Gastrocnemius medialis (tissue), 4 donors: ENCODE measurements at regions not wholly inside any gene's neighbourhood (a gene's known extent, or its start where the extent isn't known, plus 50 kb on each side); places are given as distances from the start of the nearest gene placed in this dataset.

Source experiments
- ATAC-seq, 2 donors: fragments of 150-250 bp; one replicate each; pipeline ENCODE4 v1.9.1; 2016
- DNase-seq, 2 donors: peaks; one replicate each; pipeline ENCODE4 v3.0.0-alpha.2; 2019
- H3K27ac ChIP-seq, 4 donors: fragments of 200-600 bp; sonication (generic); 1 replicate in 1 of 4; 2 replicates in 3 of 4; pipeline ENCODE4 v1.5.1; 2016 to 2018; ENCODE audit warnings: mild to moderate bottlenecking in 2 of 4, moderate library complexity in 1 of 4
- H3K27me3 ChIP-seq, 3 donors: fragments of 200-600 bp; sonication (generic) in 2 of 3; 1 replicate in 1 of 3; 2 replicates in 2 of 3; pipeline versions ENCODE4 v1.5.1 to v1.6.0; 2016 to 2019; ENCODE audit warnings: mild to moderate bottlenecking in 1 of 3, moderate library complexity in 1 of 3
- H3K36me3 ChIP-seq, 2 donors: fragments of 200-600 bp; sonication (generic) in 1 of 2; one replicate each; pipeline ENCODE4 v1.5.1; 2017 to 2018
- H3K4me1 ChIP-seq, 2 donors: fragments of 200-600 bp; sonication (generic) in 1 of 2; one replicate each; pipeline ENCODE4 v1.5.1; 2016 to 2017; ENCODE audit warnings: mild to moderate bottlenecking in 2 of 2
- H3K4me3 ChIP-seq, 4 donors: fragments of 200-600 bp; sonication (generic) in 3 of 4; 1 replicate in 1 of 4; 2 replicates in 3 of 4; pipeline ENCODE4 v1.5.1; 2016 to 2019; ENCODE audit warnings: mild to moderate bottlenecking in 2 of 4
- H3K9me3 ChIP-seq, 3 donors: fragments of 200-600 bp; sonication (generic) in 2 of 3; 1 replicate in 1 of 3; 2 replicates in 2 of 3; pipeline ENCODE4 v1.5.1; 2016 to 2019
- POLR2A ChIP-seq, 2 donors: fragments of 450-650 bp; IDR thresholded peaks; one replicate each; pipeline ENCODE4 v1.6.1; 2017; ENCODE audit warnings: antibody characterized with exemption in 2 of 2, mild to moderate bottlenecking in 2 of 2, moderate library complexity in 2 of 2
- in situ Hi-C, 4 donors: fragments of 200-750 bp; cut with MboI; loops; one replicate each; pipeline versions ENCODE4 v1.15.0 to v1.8.0; 2017; ENCODE audit warnings: low sequenced_read_pairs in 4 of 4
- intact Hi-C: fragments of 100-400 bp; cut with DNase I; formaldehyde crosslinking; loops from one replicate; pipeline ENCODE4 v1.15.1; 2023; ENCODE audit warnings: low total_unique reads
- TF ChIP-seq, protein P1 (sequence below), 5 experiments: fragments of 450-650 bp in 3 of 5; fragments of 200-600 bp in 2 of 5; sonication (generic) in 2 of 5; IDR thresholded peaks in 4 of 5; conservative IDR thresholded peaks in 1 of 5; 1 replicate in 4 of 5; 2 replicates in 1 of 5; pipeline ENCODE4 v1.5.1; 2016 to 2019; ENCODE audit warnings: antibody characterized with exemption in 5 of 5, mild to moderate bottlenecking in 3 of 5, moderate library complexity in 3 of 5

DNA sequence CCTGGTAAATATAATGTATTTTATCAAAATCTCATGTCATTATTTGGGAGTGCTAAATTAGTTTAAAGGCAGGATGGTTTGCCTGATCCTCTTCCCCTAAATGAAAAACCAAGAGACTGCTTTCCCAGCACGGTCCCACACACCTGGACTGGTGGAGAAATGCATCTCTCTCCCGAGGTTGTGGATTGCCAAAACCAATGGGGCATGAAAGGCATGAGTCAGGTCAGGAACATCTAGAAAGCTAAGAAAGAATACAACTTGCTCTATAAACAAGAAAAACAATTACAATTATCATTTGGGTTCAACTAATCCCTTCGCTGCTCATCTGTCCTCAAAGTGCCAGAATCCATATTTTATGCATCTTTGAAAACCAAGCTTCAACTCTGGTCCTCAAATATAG, 308.3 kb upstream of the IRAK1BP1 start:
- in situ Hi-C loops (no loop called here), intact Hi-C loops (no loop called here)
- Histone ChIP-seq H3K4me1 (no peaks in the 10 kb centered on the region), H3K9me3 (no peaks in the 10 kb centered on the region), H3K4me3 (no peak overlapping the region), H3K27ac (no peak overlapping the region), H3K27me3 (no peaks in the 10 kb centered on the region), H3K36me3 (no peaks in the 10 kb centered on the region)
- no peak for TF ChIP-seq POLR2A (IDR thresholded peaks at IDR 0.05)
- TF ChIP-seq, protein P1, sequence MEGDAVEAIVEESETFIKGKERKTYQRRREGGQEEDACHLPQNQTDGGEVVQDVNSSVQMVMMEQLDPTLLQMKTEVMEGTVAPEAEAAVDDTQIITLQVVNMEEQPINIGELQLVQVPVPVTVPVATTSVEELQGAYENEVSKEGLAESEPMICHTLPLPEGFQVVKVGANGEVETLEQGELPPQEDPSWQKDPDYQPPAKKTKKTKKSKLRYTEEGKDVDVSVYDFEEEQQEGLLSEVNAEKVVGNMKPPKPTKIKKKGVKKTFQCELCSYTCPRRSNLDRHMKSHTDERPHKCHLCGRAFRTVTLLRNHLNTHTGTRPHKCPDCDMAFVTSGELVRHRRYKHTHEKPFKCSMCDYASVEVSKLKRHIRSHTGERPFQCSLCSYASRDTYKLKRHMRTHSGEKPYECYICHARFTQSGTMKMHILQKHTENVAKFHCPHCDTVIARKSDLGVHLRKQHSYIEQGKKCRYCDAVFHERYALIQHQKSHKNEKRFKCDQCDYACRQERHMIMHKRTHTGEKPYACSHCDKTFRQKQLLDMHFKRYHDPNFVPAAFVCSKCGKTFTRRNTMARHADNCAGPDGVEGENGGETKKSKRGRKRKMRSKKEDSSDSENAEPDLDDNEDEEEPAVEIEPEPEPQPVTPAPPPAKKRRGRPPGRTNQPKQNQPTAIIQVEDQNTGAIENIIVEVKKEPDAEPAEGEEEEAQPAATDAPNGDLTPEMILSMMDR (IDR thresholded peaks at IDR 0.05 in 4 of 5, conservative IDR thresholded peaks at IDR 0.05 in 1 of 5): no peak
- ATAC-seq (no peak), DNase-seq (no peak)

DNA sequence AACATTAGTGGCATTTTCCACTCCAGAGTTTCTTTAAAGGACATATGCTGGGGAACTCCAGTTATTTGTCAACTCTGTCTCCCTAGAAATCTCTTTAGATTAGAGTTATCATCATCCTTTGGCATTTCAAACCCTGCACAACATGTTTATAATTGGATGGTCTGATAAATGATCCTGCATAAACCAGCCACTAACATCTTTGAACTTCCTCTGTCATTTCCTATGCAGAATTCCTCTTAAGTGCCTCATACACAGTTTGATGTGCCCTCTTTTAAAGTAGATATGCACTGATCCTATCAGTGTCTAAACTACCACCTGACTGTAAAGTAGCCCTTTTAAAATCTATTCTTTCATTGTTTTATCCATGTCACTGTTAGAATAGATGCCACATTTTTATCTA, 306.3 kb upstream of the IRAK1BP1 start:
- no peak for DNase-seq
- H3K27me3 ChIP-seq: no peaks in the 10 kb centered on the region
- in situ Hi-C loops (no loop called here), intact Hi-C loops (no loop called here)
- no peak for TF ChIP-seq POLR2A (IDR thresholded peaks at IDR 0.05)
- TF ChIP-seq, protein P1 (IDR thresholded peaks at IDR 0.05 in 4 of 5, conservative IDR thresholded peaks at IDR 0.05 in 1 of 5): no peak
- H3K4me3 ChIP-seq: no peak overlapping the region
- ATAC-seq: no peak
- no peaks in the 10 kb centered on the region for H3K9me3 ChIP-seq
- H3K27ac ChIP-seq: no peak overlapping the region
- no peaks in the 10 kb centered on the region for H3K36me3 ChIP-seq
- no peaks in the 10 kb centered on the region for H3K4me1 ChIP-seq

DNA sequence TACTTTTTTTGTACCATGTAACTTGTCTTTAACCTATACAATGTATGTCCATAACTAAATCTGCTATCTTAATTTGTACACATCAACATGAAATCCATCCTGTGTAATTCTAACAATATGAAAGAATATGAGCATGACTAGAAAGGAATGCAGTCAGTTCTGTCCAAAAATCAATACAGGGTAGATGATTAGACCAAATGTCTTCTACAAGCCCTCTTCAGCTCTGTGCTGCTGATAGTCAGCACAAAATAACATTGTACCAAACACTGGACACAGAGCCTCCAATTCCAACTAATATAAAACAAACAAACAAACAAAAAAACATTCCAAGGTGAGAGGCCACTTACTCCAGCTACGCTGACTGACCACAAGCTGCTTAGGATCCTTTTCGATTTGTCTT, 301.4 kb upstream of the IRAK1BP1 start:
- TF ChIP-seq POLR2A (IDR thresholded peaks at IDR 0.05): no peak
- TF ChIP-seq, protein P1 (IDR thresholded peaks at IDR 0.05 in 4 of 5, conservative IDR thresholded peaks at IDR 0.05 in 1 of 5): no peak
- in situ Hi-C loops: no loop called here
- no peak overlapping the region for H3K4me3 ChIP-seq
- DNase-seq: no peak
- H3K36me3 ChIP-seq: no peaks in the 10 kb centered on the region
- H3K27me3 ChIP-seq: no peaks in the 10 kb centered on the region
- intact Hi-C loops: no loop called here
- H3K9me3 ChIP-seq: peaks cover 0 to 8% (median 0%) of the 10 kb centered on the region in 3 donors
- H3K4me1 ChIP-seq: no peaks in the 10 kb centered on the region
- ATAC-seq: no peak
- no peak overlapping the region for H3K27ac ChIP-seq

DNA sequence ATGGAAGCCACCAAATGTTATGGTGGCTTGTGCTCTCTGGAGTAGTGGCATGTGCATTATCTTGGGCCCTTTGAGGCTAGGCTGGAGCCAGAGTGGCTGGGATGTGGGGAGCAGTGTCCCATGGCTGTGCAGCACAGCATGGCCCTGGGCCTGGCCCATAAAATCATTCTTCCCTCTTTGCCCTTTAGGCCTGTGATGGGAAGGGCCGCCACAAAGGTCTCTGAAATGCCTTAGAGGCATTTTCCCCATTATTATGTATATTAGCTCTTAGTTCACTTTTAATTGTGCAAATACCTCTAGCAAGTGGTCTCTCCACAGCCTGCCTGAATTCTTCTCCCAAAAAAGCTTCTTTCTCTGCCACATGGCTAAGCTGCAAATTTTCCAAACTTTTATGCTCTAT, 297.3 kb upstream of the IRAK1BP1 start:
- in situ Hi-C loops: no loop called here
- ATAC-seq (no peak), DNase-seq (no peak)
- Histone ChIP-seq H3K9me3 (peaks cover 0 to 8% (median 0%) of the 10 kb centered on the region in 3 donors), H3K27ac (no peak overlapping the region), H3K4me3 (no peak overlapping the region), H3K4me1 (no peaks in the 10 kb centered on the region), H3K36me3 (no peaks in the 10 kb centered on the region), H3K27me3 (no peaks in the 10 kb centered on the region)
- TF ChIP-seq, protein P1 (IDR thresholded peaks at IDR 0.05 in 4 of 5, conservative IDR thresholded peaks at IDR 0.05 in 1 of 5): no peak
- no peak for TF ChIP-seq POLR2A (IDR thresholded peaks at IDR 0.05)
- intact Hi-C loops: no loop called here

DNA sequence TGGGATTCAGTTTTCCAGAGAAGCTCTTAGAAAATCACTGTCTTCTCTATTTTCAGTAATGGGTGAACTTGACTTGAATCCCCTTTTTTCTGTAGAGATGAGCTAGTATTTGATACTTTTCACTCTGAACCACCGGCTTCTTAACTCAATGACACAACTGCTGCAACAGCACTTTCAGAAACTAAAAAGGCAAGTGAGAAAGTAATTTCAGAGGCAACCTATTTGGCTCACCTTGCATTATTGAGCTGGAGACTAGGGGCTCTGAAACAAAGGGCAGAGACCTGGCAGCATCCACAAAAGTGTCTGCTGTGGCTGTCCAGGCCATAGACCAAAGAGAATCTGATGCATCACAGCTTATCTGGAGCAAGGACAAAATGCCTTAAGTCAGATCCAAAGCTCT, 289.8 kb upstream of the IRAK1BP1 start:
- intact Hi-C loops (no loop called here), in situ Hi-C loops (no loop called here)
- Histone ChIP-seq H3K27ac (no peak overlapping the region), H3K4me3 (no peak overlapping the region), H3K9me3 (no peaks in the 10 kb centered on the region), H3K27me3 (no peaks in the 10 kb centered on the region), H3K36me3 (no peaks in the 10 kb centered on the region), H3K4me1 (no peaks in the 10 kb centered on the region)
- no peak for TF ChIP-seq POLR2A (IDR thresholded peaks at IDR 0.05)
- TF ChIP-seq, protein P1 (IDR thresholded peaks at IDR 0.05 in 4 of 5, conservative IDR thresholded peaks at IDR 0.05 in 1 of 5): no peak
- ATAC-seq: no peak
- DNase-seq: no peak
